CD4-positive, alpha-beta T cell treated with Interleukin-4 for 4 hours (primary cell): ENCODE measurements at regions not wholly inside any gene's neighbourhood (a gene's known extent, or its start where the extent isn't known, plus 50 kb on each side); places are given as distances from the start of the nearest gene placed in this dataset.
A peak's percentile ranks its signal among the peaks of the same experiment; 100 is the strongest.

Experiments
- DNase-seq: peaks from one replicate; pipeline ENCODE4 v3.0.0-alpha.2; 2020

DNA sequence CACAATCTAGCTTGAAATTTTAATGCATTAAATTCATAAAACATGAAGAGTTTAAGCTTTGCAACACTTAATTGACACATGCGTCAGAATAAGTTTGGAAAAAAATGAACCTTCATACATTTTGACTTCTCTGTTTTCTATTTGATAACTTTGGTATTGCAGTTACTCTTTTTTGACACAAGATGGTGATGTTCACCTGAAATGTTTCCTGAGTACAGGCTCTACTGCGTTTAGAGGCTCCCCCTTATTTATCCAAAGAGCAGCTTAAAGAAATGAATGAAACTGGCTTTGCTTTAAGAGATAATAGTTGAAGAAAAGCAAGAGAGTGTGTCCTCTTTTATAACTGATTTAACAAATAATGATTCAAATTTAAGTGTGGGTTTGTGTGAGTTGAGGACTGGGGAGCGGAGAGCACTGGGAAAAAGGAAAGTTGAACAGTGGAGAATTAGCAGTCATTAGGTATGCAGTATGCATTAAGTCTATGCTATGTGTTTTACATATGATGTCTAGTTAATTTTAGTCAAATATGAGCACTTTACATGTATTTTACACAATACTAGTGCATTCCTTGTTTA is 180.6 kb upstream of the NUDT6 start:
- peak; percentile 10 for DNase-seq

DNA sequence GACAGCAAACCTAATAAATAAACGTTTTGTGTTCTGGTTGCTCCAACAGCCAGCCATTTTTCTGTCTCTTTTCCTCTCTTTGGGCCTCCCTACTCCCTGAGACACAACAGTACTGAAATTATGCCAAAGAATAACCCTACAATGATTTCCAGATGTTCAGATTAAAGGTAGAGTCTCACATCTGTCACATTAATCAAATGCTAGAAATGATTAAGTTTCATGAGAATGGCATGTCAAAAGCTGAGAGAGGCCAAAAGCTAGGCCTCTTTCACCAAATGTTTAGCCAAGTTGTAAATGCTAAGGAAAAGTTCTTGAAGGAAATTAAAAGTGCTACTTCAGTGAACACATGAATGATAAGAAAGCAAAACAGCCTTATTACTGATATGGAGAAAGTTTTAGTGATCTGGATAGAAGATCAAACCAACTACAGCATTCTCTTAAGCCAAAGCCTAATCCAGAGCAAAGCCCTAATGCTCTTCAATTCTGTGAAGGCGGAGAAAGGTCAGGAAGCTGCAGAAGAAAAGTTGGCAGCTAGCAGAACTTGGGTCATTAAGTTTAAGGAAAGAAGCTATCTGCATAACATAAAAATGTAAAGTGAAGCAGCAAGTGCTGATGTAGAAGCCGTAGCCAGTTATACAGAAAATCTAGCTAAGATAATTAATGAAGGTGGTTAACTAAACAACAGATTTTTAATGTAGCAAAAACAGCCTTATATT is 182.1 kb upstream of the NUDT6 start:
- no peak for DNase-seq

- DNase-seq, result no peak
Measured at GRCh38 chr4:123105026-123105420, 182.6 kb upstream of the NUDT6 start.

DNA sequence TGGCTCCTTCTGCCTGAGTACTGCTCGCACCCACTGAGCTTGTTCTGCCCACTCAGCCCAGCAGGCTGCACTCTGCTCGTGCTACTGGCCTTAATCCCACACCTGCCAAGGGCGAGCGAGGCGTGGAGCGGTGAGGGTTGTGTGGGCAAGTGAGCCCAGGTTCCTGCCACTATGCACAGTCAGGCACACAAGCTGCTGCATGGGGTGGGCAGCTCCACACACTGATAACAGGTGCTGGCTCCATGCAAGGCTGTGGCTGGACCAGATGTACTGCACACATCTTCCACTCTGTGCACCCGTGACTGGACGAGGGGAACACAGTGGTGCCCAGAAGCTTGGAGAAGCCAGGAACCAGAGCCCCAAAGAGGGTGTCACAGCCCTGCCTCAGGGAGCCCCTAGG is 184.3 kb upstream of the NUDT6 start:
- DNase-seq, result no peak

GRCh38 chr4:123107444-123108252 is 185.3 kb upstream of the NUDT6 start:
- DNase-seq, result no peak

- no peak for DNase-seq
Measured at GRCh38 chr4:123109139-123109538, 186.7 kb upstream of the NUDT6 start.

DNA sequence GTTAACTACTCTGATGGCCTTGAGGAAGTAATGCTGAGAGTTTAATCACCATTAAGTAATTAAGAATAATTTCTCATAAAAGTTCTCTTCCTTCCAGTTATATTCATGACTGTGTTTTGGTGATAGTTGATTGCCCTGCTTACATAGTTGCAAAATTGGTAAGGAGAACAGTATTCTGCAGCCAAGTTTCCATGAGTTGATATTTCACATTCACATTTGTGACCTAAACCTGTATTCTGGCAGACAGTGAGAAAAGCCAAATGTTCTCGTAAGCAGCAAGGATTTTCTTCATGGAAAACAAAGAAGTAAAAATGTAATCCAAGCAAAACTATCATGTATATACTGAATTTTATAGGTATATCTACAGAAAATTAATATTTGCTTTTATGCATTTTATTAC is 187.8 kb upstream of the NUDT6 start:
- DNase-seq, result no peak

DNA sequence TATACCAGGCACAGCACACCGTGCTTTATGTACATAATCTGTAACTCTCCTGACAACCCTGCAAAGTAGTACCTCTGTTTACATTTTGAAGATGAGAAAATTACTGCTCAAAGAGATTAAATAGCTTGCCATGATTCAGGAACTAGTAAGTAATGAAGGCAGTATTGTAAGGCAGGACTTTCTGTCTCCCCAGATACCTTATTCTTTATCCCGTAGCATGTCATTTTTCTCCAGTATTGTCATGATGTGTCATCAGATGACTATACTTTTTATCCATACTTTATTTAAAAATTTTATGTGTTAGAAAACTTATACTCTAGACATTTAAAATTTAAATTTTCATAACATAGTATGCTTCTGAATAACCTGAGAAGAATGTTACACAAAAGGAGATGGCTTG is 188.3 kb upstream of the NUDT6 start:
- DNase-seq, result no peak

DNA sequence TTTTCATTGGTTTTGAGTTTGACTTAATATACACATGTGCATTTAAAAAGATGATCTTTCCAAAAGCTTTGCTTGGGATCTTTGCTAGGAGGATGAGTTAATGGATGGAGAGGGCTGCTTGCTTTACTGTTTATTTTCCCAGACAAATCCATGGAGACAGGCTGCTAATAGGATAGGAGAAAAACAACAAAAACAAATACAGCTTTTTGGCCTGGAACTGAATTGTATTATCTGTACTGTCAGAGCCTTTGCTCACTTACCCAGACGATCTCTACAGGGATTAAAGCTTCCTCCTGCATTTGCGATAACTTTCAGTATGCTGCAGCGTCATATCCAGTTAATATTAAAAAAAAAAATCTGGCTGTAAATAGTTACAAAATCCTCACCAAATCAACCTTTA is 190.8 kb upstream of the NUDT6 start:
- no peak for DNase-seq

- no peak for DNase-seq
Measured at GRCh38 chr4:123114084-123114914, 191.9 kb upstream of the NUDT6 start.

- DNase-seq, result no peak
Measured at GRCh38 chr4:123114915-123115756, 192.7 kb upstream of the NUDT6 start.

GRCh38 chr4:123116412-123116811 is 194.0 kb upstream of the NUDT6 start:
- no peak for DNase-seq

GRCh38 chr4:123120473-123120872 is 198.1 kb upstream of the NUDT6 start:
- no peak for DNase-seq

DNA sequence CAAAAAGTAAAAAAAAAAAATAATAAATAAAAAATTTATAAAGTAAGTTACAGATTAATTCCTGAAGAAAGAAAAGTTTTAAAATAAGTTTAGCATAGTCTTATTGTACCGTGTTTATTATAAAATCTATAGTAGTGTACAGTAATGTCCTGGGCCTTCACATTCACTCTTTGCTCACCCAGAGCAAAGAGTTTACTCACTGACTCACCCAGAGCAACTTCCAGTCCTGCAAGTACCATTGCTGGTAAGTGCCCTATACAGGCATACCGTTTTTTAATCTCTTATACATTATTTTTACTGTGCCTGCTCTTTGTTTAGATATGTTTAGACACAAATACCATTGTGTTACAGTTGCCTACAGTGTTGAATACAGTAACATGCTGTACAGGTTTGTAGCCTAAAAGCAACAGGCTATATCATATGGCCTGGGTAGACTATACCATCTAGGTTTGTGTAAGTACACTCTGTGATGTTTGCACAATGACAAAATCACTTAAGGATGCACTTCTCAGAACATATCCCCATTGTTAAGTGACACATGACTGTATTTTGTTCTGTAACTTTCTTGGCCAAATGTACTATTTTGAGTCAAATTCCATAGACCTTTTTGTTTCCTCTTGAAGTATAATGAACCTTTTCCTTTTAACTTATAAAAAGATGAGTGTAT is 199.0 kb upstream of the NUDT6 start:
- DNase-seq, result no peak

DNA sequence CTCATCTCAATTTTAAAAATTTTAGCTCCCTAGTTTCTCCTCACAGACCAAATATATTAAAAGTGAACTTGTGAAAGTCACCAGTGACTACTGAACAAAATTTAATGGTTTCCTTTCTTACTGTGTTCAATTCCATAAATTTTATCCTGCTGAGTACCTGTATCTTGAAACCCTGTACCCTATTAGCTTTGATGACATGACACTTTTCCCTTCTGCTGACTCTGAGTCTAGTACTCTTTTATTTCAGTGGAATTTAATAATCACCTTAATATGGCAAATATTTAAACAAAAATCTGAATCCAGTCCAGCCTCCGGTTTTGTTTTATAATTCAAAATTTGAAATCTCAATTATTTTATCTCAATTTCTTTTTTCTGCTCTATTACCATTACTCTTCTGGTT is 203.1 kb upstream of the NUDT6 start:
- DNase-seq, result no peak

GRCh38 chr4:123127218-123127617 is 204.8 kb upstream of the NUDT6 start:
- no peak for DNase-seq

GRCh38 chr4:123127875-123128274 is 205.5 kb upstream of the NUDT6 start:
- DNase-seq, result no peak

- DNase-seq, result no peak
Measured at GRCh38 chr4:123133397-123134050, 211.1 kb upstream of the NUDT6 start.

- no peak for DNase-seq
Measured at GRCh38 chr4:123144616-123145015, 222.2 kb upstream of the NUDT6 start.

GRCh38 chr4:123158576-123158975 is 236.2 kb upstream of the NUDT6 start:
- DNase-seq, result no peak

GRCh38 chr4:123159479-123159878 is 237.1 kb upstream of the NUDT6 start:
- no peak for DNase-seq
